ENCODE measurements at regions not wholly inside any gene's neighbourhood (a gene's known extent, or its start where the extent isn't known, plus 50 kb on each side); places are given as distances from the start of the nearest gene placed in this dataset.

- DNase-seq (ENCODE audit: low spot score) = no peak
These were observed 147.7 kb upstream of the TBL1X start for GRCh38 chrX:9317176-9317575.

- no peak for DNase-seq (ENCODE audit: low spot score)
These were observed 146.6 kb upstream of the TBL1X start for GRCh38 chrX:9318213-9318612.

GRCh38 chrX:9318766-9319165 is 146.1 kb upstream of the TBL1X start:
- DNase-seq (ENCODE audit: low spot score) = no peak

DNA sequence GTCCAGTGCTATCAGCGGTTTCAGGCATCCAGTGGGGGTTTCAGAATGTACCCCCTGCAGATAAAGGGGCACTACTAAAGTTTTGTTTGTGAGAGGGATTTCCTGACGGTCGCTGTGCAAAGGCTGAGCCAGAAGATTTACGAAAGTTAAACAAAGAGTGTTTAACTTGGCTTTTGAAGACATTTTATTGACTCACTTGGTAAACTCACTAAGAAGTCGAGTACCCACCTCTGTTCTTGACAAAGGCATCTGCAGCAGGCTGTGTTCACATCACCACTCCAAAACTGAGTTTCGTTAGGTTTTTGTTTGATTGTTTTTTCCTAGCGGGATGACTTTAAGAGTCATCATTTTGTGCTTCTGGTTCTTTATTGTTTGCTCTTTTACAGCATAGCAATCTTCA is 143.9 kb upstream of the TBL1X start:
- DNase-seq (ENCODE audit: low spot score) = no peak

GRCh38 chrX:9324676-9325075 is 140.2 kb upstream of the TBL1X start:
- DNase-seq (ENCODE audit: low spot score) = no peak

DNA sequence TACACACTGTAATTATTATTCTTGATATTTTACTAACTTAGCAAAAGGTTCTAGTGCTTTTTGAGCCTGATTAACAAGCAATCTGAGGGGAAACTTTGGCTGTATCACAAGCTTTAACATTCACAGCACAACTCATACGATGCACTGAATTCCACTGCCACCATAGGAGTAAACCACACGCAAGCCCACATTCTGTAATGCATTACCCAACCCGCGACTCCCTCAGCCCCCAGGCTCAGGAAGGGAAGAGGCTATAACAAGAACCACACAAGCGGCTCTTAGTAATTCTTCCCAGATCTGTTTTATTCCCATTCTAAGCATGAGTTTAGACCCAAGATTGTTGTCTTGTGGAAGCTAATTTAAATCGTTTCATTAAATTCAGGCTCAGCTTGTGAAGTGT is 138.5 kb upstream of the TBL1X start:
- DNase-seq (ENCODE audit: low spot score) = no peak

GRCh38 chrX:9327086-9327746 is 137.6 kb upstream of the TBL1X start:
- no peak for DNase-seq (ENCODE audit: low spot score)

GRCh38 chrX:9327747-9328145 is 137.1 kb upstream of the TBL1X start:
- no peak for DNase-seq (ENCODE audit: low spot score)

DNA sequence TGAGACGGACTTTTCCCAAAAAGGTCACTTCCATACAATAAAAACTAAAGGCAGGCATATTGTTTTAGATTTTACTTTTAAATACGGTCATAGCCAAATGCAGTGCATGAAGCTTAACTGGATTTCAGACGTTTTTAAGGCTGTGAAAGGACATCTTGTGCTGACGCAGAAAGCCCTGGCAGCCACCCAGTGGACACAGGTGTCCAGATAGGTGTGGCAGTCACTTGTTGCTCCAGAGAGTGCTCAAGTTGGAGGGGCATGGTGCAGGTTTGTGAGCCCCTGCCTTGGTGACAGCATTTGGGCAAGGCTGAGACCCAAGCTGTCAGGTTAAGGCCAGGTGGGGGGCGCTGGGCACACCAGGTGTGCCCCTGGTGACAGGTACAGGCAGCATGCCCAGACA is 135.8 kb upstream of the TBL1X start:
- DNase-seq (ENCODE audit: low spot score) = no peak

GRCh38 chrX:9330249-9330982 is 134.4 kb upstream of the TBL1X start:
- DNase-seq (ENCODE audit: low spot score) = no peak

DNA sequence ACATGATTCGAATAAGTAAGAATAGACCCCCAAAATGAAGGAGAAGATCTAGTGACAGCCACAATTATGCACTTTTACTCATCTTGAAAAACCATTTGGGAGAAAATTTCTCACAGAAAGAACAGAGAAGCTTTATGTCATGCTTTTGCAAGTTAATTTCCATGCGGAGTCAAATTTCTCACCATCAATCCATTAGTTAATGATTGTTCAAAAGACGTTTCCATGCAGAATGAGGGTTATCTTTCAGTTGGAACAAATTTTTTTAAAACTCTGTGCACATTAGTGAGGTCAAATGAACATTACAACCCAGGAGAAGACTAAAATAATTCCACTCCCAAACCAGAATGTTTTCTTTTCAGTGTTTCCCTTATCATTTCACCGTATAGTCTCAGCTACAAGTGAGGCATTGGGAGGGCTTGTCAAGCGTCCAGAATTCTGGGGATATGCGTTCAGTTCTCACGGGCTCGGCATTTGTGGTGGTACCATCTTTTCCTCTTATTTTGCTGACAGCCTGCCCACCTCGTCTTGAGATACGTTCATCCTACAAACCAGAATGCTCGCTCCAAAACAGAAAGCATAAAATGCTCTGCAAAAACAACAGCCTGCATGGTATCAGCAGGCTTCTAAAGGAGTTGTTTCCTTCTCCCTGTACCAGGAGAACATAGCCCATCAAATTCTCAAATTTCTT is 130.8 kb upstream of the TBL1X start:
- no peak for DNase-seq (ENCODE audit: low spot score)

GRCh38 chrX:9335251-9335650 is 129.6 kb upstream of the TBL1X start:
- no peak for DNase-seq (ENCODE audit: low spot score)

- DNase-seq (ENCODE audit: low spot score) = no peak
These were observed 128.4 kb upstream of the TBL1X start for GRCh38 chrX:9336456-9336855.

GRCh38 chrX:9337046-9337445 is 127.8 kb upstream of the TBL1X start:
- no peak for DNase-seq (ENCODE audit: low spot score)

DNA sequence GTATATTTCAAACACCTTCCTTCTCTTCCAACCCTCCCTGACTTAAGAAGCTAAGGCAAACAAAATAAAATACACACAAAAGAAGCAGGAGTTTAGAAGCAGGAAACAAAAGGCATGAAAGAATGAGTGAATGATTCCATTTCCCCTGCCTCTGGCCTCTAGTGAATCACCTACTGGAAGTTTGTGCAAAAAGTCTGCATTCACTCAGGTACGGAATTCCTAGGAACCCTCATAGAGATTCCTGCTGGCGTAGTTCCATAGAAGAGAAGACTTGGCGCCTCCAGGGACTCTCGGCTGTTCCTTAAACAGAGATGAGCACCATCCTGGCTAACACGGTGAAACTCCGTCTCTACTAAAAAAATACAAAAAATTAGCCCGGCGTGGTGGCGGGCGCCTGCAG is 125.9 kb upstream of the TBL1X start:
- DNase-seq (ENCODE audit: low spot score) = no peak

GRCh38 chrX:9339603-9340491 is 125.0 kb upstream of the TBL1X start:
- DNase-seq (ENCODE audit: low spot score) = peak; percentile 53

- peak; percentile 55 for DNase-seq (ENCODE audit: low spot score)
These were observed 124.1 kb upstream of the TBL1X start for GRCh38 chrX:9340598-9341290.

GRCh38 chrX:9341291-9342201 is 123.3 kb upstream of the TBL1X start:
- DNase-seq (ENCODE audit: low spot score) = peak; percentile 49

DNA sequence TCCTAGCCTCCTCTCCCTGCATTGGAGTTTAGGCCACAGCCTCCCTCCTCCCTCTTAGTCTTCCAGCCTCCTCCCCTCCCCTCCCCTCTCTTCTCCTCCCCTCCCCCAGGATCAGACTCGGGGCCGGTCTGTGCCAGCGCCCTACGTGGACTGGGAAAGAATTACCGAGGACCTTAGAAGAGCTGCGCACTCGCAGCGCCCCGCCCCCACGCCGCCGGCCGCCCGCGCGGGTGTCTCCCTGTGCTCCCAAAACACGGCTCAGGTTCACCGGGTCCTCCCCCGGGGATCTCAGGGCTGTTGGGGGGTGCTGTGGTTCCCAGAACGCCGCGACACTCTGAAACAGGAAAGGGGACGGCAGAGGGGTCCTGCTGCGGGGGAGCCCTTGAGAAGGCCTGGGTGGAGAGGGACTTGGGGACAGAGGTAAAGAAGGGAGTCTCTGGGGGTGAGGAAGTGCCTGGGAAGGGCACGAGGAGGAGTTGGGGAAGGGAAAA is 122.3 kb upstream of the TBL1X start:
- DNase-seq (ENCODE audit: low spot score) = peak; percentile 39

- no peak for DNase-seq (ENCODE audit: low spot score)
These were observed 120.9 kb upstream of the TBL1X start for GRCh38 chrX:9343971-9344370.

Measured in CD4-positive, alpha-beta T cell treated with Interleukin-15 for 4 hours (primary cell).